Lung (tissue), 11 donors: ENCODE measurements at regions not wholly inside any gene's neighbourhood (a gene's known extent, or its start where the extent isn't known, plus 50 kb on each side); places are given as distances from the start of the nearest gene placed in this dataset.

Source experiments
- ATAC-seq: fragments of 200-7000 bp; cut with Tn5 transposase; one replicate; pipeline ENCODE4 v1.9.1; 2020; ENCODE audit warnings: moderate number of reproducible peaks; ENCODE audit not compliant: insufficient read depth, low FRiP score
- DNase-seq, 3 donors: peaks; one replicate each; pipeline ENCODE4 v3.0.0-alpha.2; 2013 to 2017
- H3K27ac ChIP-seq, 2 donors: one replicate each; pipeline ENCODE4 v1.5.1; 2013; ENCODE audit warnings: mild to moderate bottlenecking in 2 of 2, moderate library complexity in 2 of 2, control low read depth in 1 of 2, inconsistent platforms in 1 of 2, low read depth in 1 of 2, low read length in 1 of 2
- H3K27me3 ChIP-seq, 3 donors: one replicate each; pipeline ENCODE4 v1.5.1; 2013; ENCODE audit warnings: low read length in 2 of 3; ENCODE audit not compliant: control insufficient read depth in 3 of 3, insufficient read depth in 3 of 3
- H3K36me3 ChIP-seq, 4 donors: one replicate each; pipeline ENCODE4 v1.5.1; 2013; ENCODE audit warnings: low read length in 4 of 4, mild to moderate bottlenecking in 1 of 4, moderate library complexity in 1 of 4; ENCODE audit not compliant: control insufficient read depth in 4 of 4, insufficient read depth in 4 of 4
- H3K4me1 ChIP-seq, 5 donors: one replicate each; pipeline ENCODE4 v1.5.1; 2013; ENCODE audit warnings: low read length in 5 of 5, mild to moderate bottlenecking in 2 of 5, moderate library complexity in 1 of 5; ENCODE audit not compliant: control insufficient read depth in 5 of 5, insufficient read depth in 5 of 5
- H3K4me3 ChIP-seq: one replicate; pipeline ENCODE4 v1.5.1; 2013; ENCODE audit warnings: mild to moderate bottlenecking, control low read depth, moderate library complexity
- H3K9ac ChIP-seq, 2 donors: one replicate each; pipeline ENCODE4 v1.5.1; 2013; ENCODE audit warnings: low read length in 2 of 2, control low read depth in 1 of 2; ENCODE audit not compliant: insufficient read depth in 1 of 2
- H3K9me3 ChIP-seq, 4 donors: one replicate each; pipeline ENCODE4 v1.5.1; 2013; ENCODE audit warnings: low read length in 3 of 4, mild to moderate bottlenecking in 1 of 4, moderate library complexity in 1 of 4; ENCODE audit not compliant: control insufficient read depth in 4 of 4, insufficient read depth in 3 of 4
- WGBS, 2 donors: extraction: QIAGEN DNeasy Blood & Tissue Kit; methylation state at CpG; one replicate each; pipeline ENCODE4 v1.1.7; 2013; 5-methylcytosine and 5-hydroxymethylcytosine counted together
- TF ChIP-seq, protein P1 (sequence below): IDR thresholded peaks from 2 replicates; pipeline ENCODE4 v1.5.1; 2012; ENCODE audit warnings: mild to moderate bottlenecking; ENCODE audit errors: control extremely low read depth, extremely low read depth
- donor health status: control.
- donor health status: control.
- donor health status: Bipolar disorder and iron deficiency.
- donor health status: healthy.
- donor health status: DM: yes; HTN: yes; CAD: no.

DNA sequence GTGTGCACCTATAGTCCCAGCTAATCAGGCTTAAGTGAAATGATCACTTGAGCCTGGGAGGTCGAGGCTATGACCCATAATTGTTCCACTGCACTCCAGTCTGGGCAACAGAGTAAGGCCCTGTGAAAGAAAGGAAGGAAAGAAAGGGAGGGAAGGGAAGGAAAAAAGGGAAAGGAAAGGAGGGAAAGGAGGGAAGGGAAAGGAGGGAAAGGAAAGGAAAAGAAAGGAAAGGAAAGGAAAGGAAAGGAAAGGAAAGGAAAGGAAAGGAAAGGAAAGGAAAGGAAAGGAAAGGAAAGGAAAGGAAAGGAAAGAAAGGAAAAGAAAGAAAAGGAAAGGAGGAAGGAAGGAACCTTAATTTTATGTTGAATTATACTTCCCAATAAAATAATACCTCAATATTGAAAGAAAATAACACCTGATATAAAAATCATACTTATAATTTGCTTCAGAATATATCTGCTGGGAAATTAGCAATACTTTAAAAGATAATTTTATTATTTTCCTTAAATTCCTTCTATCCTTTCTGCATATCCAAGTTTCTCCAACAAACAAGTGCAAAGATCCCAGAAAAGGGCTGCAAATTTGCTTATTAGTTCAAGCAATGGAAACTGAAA lies 177.3 kb downstream of the KLF12 start:
- 78 to 87% methylated on average over 1 of the region's 1 CpG for WGBS, 2 donors
- no peaks in the 10 kb centered on the region for H3K27me3 ChIP-seq
- H3K4me1 ChIP-seq = peaks cover 0 to 13% (median 2%) of the 10 kb centered on the region in 5 donors
- H3K36me3 ChIP-seq = peaks cover 0 to 2% (median 0%) of the 10 kb centered on the region in 4 donors
- no peak for ATAC-seq
- TF ChIP-seq, protein P1, sequence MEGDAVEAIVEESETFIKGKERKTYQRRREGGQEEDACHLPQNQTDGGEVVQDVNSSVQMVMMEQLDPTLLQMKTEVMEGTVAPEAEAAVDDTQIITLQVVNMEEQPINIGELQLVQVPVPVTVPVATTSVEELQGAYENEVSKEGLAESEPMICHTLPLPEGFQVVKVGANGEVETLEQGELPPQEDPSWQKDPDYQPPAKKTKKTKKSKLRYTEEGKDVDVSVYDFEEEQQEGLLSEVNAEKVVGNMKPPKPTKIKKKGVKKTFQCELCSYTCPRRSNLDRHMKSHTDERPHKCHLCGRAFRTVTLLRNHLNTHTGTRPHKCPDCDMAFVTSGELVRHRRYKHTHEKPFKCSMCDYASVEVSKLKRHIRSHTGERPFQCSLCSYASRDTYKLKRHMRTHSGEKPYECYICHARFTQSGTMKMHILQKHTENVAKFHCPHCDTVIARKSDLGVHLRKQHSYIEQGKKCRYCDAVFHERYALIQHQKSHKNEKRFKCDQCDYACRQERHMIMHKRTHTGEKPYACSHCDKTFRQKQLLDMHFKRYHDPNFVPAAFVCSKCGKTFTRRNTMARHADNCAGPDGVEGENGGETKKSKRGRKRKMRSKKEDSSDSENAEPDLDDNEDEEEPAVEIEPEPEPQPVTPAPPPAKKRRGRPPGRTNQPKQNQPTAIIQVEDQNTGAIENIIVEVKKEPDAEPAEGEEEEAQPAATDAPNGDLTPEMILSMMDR = no peak
- no peak overlapping the region for H3K27ac ChIP-seq
- peaks cover 0 to 4% (median 0%) of the 10 kb centered on the region in 4 donors for H3K9me3 ChIP-seq
- no peak overlapping the region for H3K9ac ChIP-seq
- DNase-seq = no peak
- no peak overlapping the region for H3K4me3 ChIP-seq

DNA sequence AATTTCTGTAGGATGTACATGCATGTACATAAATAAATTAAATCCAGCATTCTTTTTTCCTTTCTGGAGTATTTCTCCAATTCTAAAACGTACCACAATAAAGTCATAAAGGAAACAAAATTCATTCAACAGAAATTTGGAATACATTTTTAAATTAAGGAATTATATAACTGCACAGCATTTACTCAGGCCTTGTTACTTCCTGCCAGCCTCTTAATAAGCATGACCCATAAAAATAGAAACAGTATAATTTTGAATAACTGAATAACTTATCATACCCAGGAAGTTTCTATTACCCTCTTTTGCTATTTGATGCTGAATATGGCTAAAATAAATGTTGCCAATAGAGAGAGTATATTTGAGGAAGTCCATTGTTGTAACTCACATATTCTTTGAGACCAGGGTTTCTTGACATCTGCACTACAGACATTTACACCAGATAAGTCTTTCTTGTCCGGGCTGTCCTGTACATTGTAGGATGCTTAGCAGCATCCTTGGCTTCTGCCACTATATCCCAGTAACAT lies 178.2 kb downstream of the KLF12 start:
- WGBS, 2 donors = 74 to 80% methylated on average over 2 of the region's 2 CpGs
- Histone ChIP-seq H3K27ac (no peak overlapping the region), H3K27me3 (no peaks in the 10 kb centered on the region), H3K9me3 (no peaks in the 10 kb centered on the region), H3K4me3 (no peak overlapping the region), H3K36me3 (no peaks in the 10 kb centered on the region), H3K4me1 (peaks cover 0 to 13% (median 2%) of the 10 kb centered on the region in 5 donors), H3K9ac (no peak overlapping the region)
- no peak for DNase-seq
- no peak for ATAC-seq
- TF ChIP-seq, protein P1 = no peak

DNA sequence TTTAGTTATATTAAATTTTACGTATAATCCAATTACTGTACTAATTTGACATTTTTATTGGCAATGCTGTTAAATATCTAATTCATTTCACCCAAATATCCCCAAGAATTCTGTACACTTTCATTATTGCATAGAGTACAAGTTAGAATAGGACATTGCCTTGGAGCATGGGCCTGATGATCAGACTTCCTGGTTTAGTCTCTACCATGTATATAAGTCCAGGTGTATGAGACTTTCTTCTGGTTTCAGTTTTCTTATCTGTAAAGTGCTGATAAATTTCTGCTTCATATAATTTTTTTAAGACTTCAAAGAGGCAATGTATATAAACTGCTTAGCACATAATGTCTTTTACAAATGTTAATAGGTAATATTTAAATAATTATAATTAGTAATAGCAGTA lies 179.4 kb downstream of the KLF12 start:
- ATAC-seq (no peak), DNase-seq (no peak)
- Histone ChIP-seq H3K9me3 (no peaks in the 10 kb centered on the region), H3K9ac (no peak overlapping the region), H3K27me3 (no peaks in the 10 kb centered on the region), H3K4me3 (no peak overlapping the region), H3K27ac (no peak overlapping the region), H3K4me1 (peaks cover 0 to 21% (median 4%) of the 10 kb centered on the region in 5 donors), H3K36me3 (no peaks in the 10 kb centered on the region)
- TF ChIP-seq, protein P1 = no peak
- 98 to 99% methylated on average over 1 of the region's 1 CpG for WGBS, 2 donors
